HEK293 (cell line): ENCODE measurements at regions not wholly inside any gene's neighbourhood (a gene's known extent, or its start where the extent isn't known, plus 50 kb on each side); places are given as distances from the start of the nearest gene placed in this dataset.

Source experiments
- GFI1B ChIP-seq: fragments of 450-650 bp; formaldehyde crosslinking; IDR thresholded peaks from 2 replicates; pipeline ENCODE4 v1.5.1; 2016; ENCODE audit warnings: missing biosample characterization, missing genetic modification characterization
- MYNN ChIP-seq: fragments of 450-650 bp; formaldehyde crosslinking; IDR thresholded peaks from 2 replicates; pipeline ENCODE4 v1.5.1; 2016; ENCODE audit warnings: missing biosample characterization, missing genetic modification characterization, borderline replicate concordance
- SALL2 ChIP-seq: fragments of 450-650 bp; formaldehyde crosslinking; IDR thresholded peaks from 2 replicates; pipeline ENCODE4 v1.5.0; 2017; ENCODE audit warnings: missing biosample characterization, mild to moderate bottlenecking, missing genetic modification characterization, borderline replicate concordance
- TCF7L2 ChIP-seq: IDR thresholded peaks from 2 replicates; pipeline ENCODE4 v1.6.1; 2011; ENCODE audit warnings: low read depth, mild to moderate bottlenecking, inconsistent platforms, low read length, moderate library complexity, borderline replicate concordance
- ZBTB20 ChIP-seq: fragments of 450-650 bp; formaldehyde crosslinking; IDR thresholded peaks from 2 replicates; pipeline ENCODE4 v1.5.1; 2016; ENCODE audit warnings: missing biosample characterization, missing genetic modification characterization
- ZBTB21 ChIP-seq: fragments of 450-650 bp; formaldehyde crosslinking; IDR thresholded peaks from 2 replicates; pipeline ENCODE4 v1.5.1; 2017; ENCODE audit warnings: missing biosample characterization, missing genetic modification characterization
- ZEB2 ChIP-seq: fragments of 450-650 bp; formaldehyde crosslinking; IDR thresholded peaks from 2 replicates; pipeline ENCODE4 v1.5.1; 2016; ENCODE audit warnings: missing biosample characterization, missing genetic modification characterization
- ZNF354C ChIP-seq: fragments of 450-650 bp; formaldehyde crosslinking; IDR thresholded peaks from 2 replicates; pipeline ENCODE4 v1.5.1; 2016; ENCODE audit warnings: missing biosample characterization, missing genetic modification characterization, low read depth, borderline replicate concordance
- ZNF37A ChIP-seq: fragments of 450-650 bp; IDR thresholded peaks from 2 replicates; pipeline ENCODE4 v1.5.1; 2018; ENCODE audit warnings: missing biosample characterization, missing genetic modification characterization
- ZNF530 ChIP-seq: fragments of 450-650 bp; formaldehyde crosslinking; IDR thresholded peaks from 2 replicates; pipeline ENCODE4 v1.5.1; 2016; ENCODE audit warnings: low read depth, missing biosample characterization, missing genetic modification characterization
- ZNF621 ChIP-seq: fragments of 450-650 bp; formaldehyde crosslinking; IDR thresholded peaks from 2 replicates; pipeline ENCODE4 v1.5.1; 2017; ENCODE audit warnings: missing biosample characterization, missing genetic modification characterization
- TF ChIP-seq, protein P1 (sequence below): fragments of 450-650 bp; formaldehyde crosslinking; IDR thresholded peaks from 2 replicates; pipeline ENCODE4 v1.5.1; 2016; ENCODE audit warnings: missing biosample characterization, missing genetic modification characterization
- TF ChIP-seq, protein P2 (sequence below): fragments of 450-650 bp; formaldehyde crosslinking; IDR thresholded peaks from 2 replicates; pipeline ENCODE4 v1.5.1; 2016; ENCODE audit warnings: missing biosample characterization, missing genetic modification characterization

DNA sequence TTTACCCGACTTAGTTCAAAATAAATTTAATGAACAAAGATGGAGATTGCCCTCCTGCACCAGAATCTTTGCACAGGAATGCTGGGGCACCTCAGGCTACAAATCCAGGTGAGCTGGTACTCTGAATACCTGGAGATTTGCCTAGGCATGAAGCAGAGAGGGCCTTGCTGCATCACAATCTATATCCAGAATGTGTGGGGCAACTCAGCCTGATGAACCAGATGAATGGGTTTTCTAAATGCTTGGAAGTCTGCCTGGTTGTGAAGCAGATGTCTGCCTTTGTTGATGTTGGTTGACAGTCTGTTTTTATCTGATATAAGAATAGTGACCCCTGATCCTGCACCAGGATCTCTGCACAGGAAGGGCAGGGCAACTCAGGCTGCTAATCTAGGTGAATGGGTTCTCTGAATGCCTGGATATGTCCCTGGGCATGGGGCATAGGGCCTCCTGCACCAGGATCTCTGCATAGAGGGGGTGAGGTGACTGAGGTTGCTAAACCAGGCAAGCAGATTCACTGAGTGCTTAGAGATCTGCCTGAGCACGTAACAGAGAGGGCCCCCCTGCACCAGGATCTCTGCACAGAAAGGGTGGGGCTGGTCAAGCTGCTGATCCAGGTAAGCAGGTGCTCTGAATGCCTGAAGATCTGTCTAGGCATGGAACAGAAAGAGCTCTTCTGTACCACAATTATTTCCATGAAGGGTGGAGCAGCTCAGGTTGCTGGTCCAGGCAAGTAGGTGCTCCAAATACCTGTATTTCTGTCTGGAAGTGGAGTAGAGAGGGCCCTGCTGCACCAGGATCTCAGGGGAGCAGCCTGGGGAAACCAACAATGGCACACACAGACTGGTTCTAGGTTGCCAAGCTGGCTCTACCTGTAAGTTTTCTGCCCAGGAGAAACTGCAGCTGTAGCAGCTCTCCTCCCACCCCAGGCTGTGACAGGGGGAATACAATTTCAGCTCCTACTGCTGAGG, 437.5 kb downstream of the MMUT start:
- TF ChIP-seq ZBTB20 (tag by site-specific recombination) (no peak), ZNF530 (tag by site-specific recombination) (no peak), ZNF354C (tag by site-specific recombination) (no peak), ZBTB21 (no peak), ZNF37A (tag by site-specific recombination) (no peak), MYNN (tag by site-specific recombination) (no peak), ZEB2 (no peak), ZNF621 (no peak), TCF7L2 (no peak), SALL2 (no peak), GFI1B (tag by site-specific recombination) (no peak)
- TF ChIP-seq, protein P1, sequence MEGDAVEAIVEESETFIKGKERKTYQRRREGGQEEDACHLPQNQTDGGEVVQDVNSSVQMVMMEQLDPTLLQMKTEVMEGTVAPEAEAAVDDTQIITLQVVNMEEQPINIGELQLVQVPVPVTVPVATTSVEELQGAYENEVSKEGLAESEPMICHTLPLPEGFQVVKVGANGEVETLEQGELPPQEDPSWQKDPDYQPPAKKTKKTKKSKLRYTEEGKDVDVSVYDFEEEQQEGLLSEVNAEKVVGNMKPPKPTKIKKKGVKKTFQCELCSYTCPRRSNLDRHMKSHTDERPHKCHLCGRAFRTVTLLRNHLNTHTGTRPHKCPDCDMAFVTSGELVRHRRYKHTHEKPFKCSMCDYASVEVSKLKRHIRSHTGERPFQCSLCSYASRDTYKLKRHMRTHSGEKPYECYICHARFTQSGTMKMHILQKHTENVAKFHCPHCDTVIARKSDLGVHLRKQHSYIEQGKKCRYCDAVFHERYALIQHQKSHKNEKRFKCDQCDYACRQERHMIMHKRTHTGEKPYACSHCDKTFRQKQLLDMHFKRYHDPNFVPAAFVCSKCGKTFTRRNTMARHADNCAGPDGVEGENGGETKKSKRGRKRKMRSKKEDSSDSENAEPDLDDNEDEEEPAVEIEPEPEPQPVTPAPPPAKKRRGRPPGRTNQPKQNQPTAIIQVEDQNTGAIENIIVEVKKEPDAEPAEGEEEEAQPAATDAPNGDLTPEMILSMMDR, result no peak
- TF ChIP-seq, protein P2, sequence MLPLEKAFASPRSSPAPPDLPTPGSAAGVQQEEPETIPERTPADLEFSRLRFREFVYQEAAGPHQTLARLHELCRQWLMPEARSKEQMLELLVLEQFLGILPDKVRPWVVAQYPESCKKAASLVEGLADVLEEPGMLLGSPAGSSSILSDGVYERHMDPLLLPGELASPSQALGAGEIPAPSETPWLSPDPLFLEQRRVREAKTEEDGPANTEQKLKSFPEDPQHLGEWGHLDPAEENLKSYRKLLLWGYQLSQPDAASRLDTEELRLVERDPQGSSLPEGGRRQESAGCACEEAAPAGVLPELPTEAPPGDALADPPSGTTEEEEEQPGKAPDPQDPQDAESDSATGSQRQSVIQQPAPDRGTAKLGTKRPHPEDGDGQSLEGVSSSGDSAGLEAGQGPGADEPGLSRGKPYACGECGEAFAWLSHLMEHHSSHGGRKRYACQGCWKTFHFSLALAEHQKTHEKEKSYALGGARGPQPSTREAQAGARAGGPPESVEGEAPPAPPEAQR (tag by site-specific recombination), result no peak
